ENCODE measurements at regions not wholly inside any gene's neighbourhood (a gene's known extent, or its start where the extent isn't known, plus 50 kb on each side); places are given as distances from the start of the nearest gene placed in this dataset.

GRCh38 chr18:44051026-44051425 lies 629.7 kb upstream of the SETBP1 start:
- no peak for DNase-seq (ENCODE audit: low read depth in 2 of 2)

- DNase-seq (ENCODE audit: low read depth in 2 of 2), result no peak
Observed at GRCh38 chr18:44054514-44054913, 626.2 kb upstream of the SETBP1 start.

GRCh38 chr18:44060197-44060596 lies 620.5 kb upstream of the SETBP1 start:
- no peak for DNase-seq (ENCODE audit: low read depth in 2 of 2)

GRCh38 chr18:44061438-44061837 lies 619.2 kb upstream of the SETBP1 start:
- DNase-seq (ENCODE audit: low read depth in 2 of 2), result no peak

GRCh38 chr18:44062345-44062744 lies 618.3 kb upstream of the SETBP1 start:
- DNase-seq (ENCODE audit: low read depth in 2 of 2), result no peak

- no peak for DNase-seq (ENCODE audit: low read depth in 2 of 2)
Observed at GRCh38 chr18:44065206-44065605, 615.5 kb upstream of the SETBP1 start.

- DNase-seq (ENCODE audit: low read depth in 2 of 2), result no peak
Observed at GRCh38 chr18:44066541-44066940, 614.1 kb upstream of the SETBP1 start.

- DNase-seq (ENCODE audit: low read depth in 2 of 2), result no peak
Observed at GRCh38 chr18:44067186-44067585, 613.5 kb upstream of the SETBP1 start.

- no peak for DNase-seq (ENCODE audit: low read depth in 2 of 2)
Observed at GRCh38 chr18:44075038-44075437, 605.6 kb upstream of the SETBP1 start.

GRCh38 chr18:44079606-44080005 lies 601.1 kb upstream of the SETBP1 start:
- DNase-seq (ENCODE audit: low read depth in 2 of 2), result no peak

- DNase-seq (ENCODE audit: low read depth in 2 of 2), result no peak
Observed at GRCh38 chr18:44080054-44080453, 600.6 kb upstream of the SETBP1 start.

- DNase-seq (ENCODE audit: low read depth in 2 of 2), result no peak
Observed at GRCh38 chr18:44089732-44090131, 591.0 kb upstream of the SETBP1 start.

GRCh38 chr18:44090453-44090852 lies 590.2 kb upstream of the SETBP1 start:
- DNase-seq (ENCODE audit: low read depth in 2 of 2), result no peak

GRCh38 chr18:44093253-44093652 lies 587.4 kb upstream of the SETBP1 start:
- DNase-seq (ENCODE audit: low read depth in 2 of 2), result no peak

GRCh38 chr18:44096016-44096415 lies 584.7 kb upstream of the SETBP1 start:
- no peak for DNase-seq (ENCODE audit: low read depth in 2 of 2)

- DNase-seq (ENCODE audit: low read depth in 2 of 2), result no peak
Observed at GRCh38 chr18:44098551-44099098, 582.1 kb upstream of the SETBP1 start.

GRCh38 chr18:44107187-44107586 lies 573.5 kb upstream of the SETBP1 start:
- no peak for DNase-seq (ENCODE audit: low read depth in 2 of 2)

GRCh38 chr18:44111337-44111736 lies 569.4 kb upstream of the SETBP1 start:
- DNase-seq (ENCODE audit: low read depth in 2 of 2), result no peak

GRCh38 chr18:44117821-44118220 lies 562.9 kb upstream of the SETBP1 start:
- DNase-seq (ENCODE audit: low read depth in 2 of 2), result no peak

- DNase-seq (ENCODE audit: low read depth in 2 of 2), result no peak
Observed at GRCh38 chr18:44119607-44120006, 561.1 kb upstream of the SETBP1 start.

GRCh38 chr18:44123743-44124142 lies 556.9 kb upstream of the SETBP1 start:
- DNase-seq (ENCODE audit: low read depth in 2 of 2), result no peak

- no peak for DNase-seq (ENCODE audit: low read depth in 2 of 2)
Observed at GRCh38 chr18:44125446-44125845, 555.2 kb upstream of the SETBP1 start.

GRCh38 chr18:44126598-44126997 lies 554.1 kb upstream of the SETBP1 start:
- no peak for DNase-seq (ENCODE audit: low read depth in 2 of 2)

GRCh38 chr18:44128365-44128764 lies 552.3 kb upstream of the SETBP1 start:
- no peak for DNase-seq (ENCODE audit: low read depth in 2 of 2)

All from activated CD8-positive, alpha-beta memory T cell treated with anti-CD3 and anti-CD28 coated beads for 4 hours (primary cell).